Naive thymus-derived CD8-positive, alpha-beta T cell (primary cell): ENCODE measurements at regions not wholly inside any gene's neighbourhood (a gene's known extent, or its start where the extent isn't known, plus 50 kb on each side); places are given as distances from the start of the nearest gene placed in this dataset.

Experiments
- ATAC-seq, 2 donors: fragments of 150-1000 bp; cut with Tn5 transposase in 1 of 2; sonication (Bioruptor Pico), chemical (Tn5 transposase) in 1 of 2; 1 replicate in 1 of 2; 2 replicates in 1 of 2; pipeline ENCODE4 v1.10.0; 2021; ENCODE audit warnings: mild to moderate bottlenecking in 2 of 2, moderate library complexity in 2 of 2
- POLR2A ChIA-PET: fragments of 350-600 bp; sonication (Branson Sonifier 250); formaldehyde crosslinking; loops from one replicate; lab custom pipeline; 2021; ENCODE audit warnings: antibody characterized with exemption; lab: Charles Lee
- DNase-seq, 10 donors: peaks; one replicate each; pipeline versions ENCODE4 v3.0.0 to v3.0.0-alpha.2; 2020 to 2022
- H3K27ac Mint-ChIP-seq, 10 donors: one replicate each; pipeline ENCODE4 v1.8.0; 2020 to 2022; ENCODE audit warnings: mild to moderate bottlenecking in 10 of 10, mixed read lengths in 10 of 10, moderate library complexity in 4 of 10, inconsistent platforms in 1 of 10
- H3K27me3 Mint-ChIP-seq, 5 donors: one replicate each; pipeline ENCODE4 v1.8.0; 2021 to 2022; ENCODE audit warnings: mixed read lengths in 5 of 5
- H3K36me3 Mint-ChIP-seq, 3 donors: one replicate each; pipeline ENCODE4 v1.8.0; 2020 to 2022; ENCODE audit warnings: mixed read lengths in 3 of 3, mild to moderate bottlenecking in 2 of 3, inconsistent platforms in 1 of 3
- H3K4me1 Mint-ChIP-seq, 4 donors: one replicate each; pipeline ENCODE4 v1.8.0; 2021 to 2022; ENCODE audit warnings: mixed read lengths in 4 of 4
- H3K4me3 Mint-ChIP-seq, 10 donors: one replicate each; pipeline ENCODE4 v1.8.0; 2020 to 2022; ENCODE audit warnings: mild to moderate bottlenecking in 10 of 10, mixed read lengths in 10 of 10, moderate library complexity in 6 of 10, inconsistent platforms in 1 of 10
- H3K9me3 Mint-ChIP-seq, 9 donors: one replicate each; pipeline ENCODE4 v1.8.0; 2020 to 2022; ENCODE audit warnings: mixed read lengths in 9 of 9, mild to moderate bottlenecking in 3 of 9, inconsistent platforms in 1 of 9, moderate library complexity in 1 of 9

DNA sequence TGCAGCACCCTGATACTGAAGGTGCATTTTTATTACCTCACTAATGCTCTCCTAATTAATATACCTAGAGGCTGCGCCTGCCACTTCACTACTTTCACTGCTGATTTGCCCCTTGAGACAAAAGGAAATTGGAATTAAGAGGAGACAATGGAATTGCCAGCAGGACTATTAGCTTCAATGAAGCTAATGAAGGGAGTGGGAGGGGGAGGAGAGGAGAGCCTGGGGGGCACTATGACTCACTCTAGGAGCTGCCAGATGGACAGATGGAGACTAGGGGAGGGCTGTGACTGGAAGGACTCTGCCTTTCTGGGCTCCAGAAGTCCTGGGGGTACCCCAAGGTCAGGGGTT is 102.8 kb upstream of the DRD2 start:
- H3K4me1 Mint-ChIP-seq = peaks cover 0 to 6% (median 0%) of the 10 kb centered on the region in 4 donors
- no peaks in the 10 kb centered on the region for H3K36me3 Mint-ChIP-seq
- DNase-seq (no peak), ATAC-seq (no peak)
- no peaks in the 10 kb centered on the region for H3K9me3 Mint-ChIP-seq
- peaks cover 4 to 27% (median 14%) of the 10 kb centered on the region in 5 donors for H3K27me3 Mint-ChIP-seq
- POLR2A ChIA-PET = no interaction called here
- no peak overlapping the region for H3K4me3 Mint-ChIP-seq
- H3K27ac Mint-ChIP-seq = no peak overlapping the region

DNA sequence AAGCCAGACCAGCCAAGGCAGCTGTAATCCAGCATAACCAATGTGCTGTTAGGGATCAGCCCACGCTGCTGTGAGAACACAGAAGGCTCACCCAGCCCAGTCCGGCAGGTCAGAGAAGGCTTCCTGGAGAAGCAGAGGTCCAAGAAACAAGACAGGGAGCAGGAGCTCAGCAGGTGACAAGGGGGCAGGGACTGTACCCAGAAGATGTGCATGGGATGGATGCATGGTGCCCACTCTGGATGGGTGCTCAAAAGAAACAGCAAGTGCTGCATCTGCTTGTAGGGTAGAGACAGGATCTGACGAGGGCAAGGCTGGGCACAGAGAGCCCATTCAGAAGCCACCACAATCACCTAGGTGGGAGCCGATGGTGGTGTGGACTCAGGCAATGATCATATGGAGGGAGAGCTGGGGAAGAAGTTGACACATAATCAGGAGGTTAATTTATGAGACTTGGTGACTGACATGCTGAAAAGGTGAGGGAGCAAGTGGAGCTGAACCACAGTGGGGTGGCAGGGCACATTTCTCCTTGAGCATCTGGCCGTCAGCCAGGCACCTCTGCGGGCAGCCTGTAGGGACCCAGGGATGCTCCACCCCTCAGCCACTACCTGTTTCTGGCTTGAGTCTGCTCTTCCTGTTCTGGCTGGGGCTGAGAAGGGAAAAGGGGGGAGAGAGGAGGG is 102.3 kb upstream of the DRD2 start:
- Mint-ChIP-seq H3K27ac (no peak overlapping the region), H3K4me1 (peaks cover 0 to 6% (median 0%) of the 10 kb centered on the region in 4 donors), H3K36me3 (no peaks in the 10 kb centered on the region), H3K4me3 (no peak overlapping the region), H3K9me3 (no peaks in the 10 kb centered on the region), H3K27me3 (peaks cover 5 to 27% (median 14%) of the 10 kb centered on the region in 5 donors)
- DNase-seq = no peak
- ATAC-seq = no peak
- POLR2A ChIA-PET = no interaction called here

DNA sequence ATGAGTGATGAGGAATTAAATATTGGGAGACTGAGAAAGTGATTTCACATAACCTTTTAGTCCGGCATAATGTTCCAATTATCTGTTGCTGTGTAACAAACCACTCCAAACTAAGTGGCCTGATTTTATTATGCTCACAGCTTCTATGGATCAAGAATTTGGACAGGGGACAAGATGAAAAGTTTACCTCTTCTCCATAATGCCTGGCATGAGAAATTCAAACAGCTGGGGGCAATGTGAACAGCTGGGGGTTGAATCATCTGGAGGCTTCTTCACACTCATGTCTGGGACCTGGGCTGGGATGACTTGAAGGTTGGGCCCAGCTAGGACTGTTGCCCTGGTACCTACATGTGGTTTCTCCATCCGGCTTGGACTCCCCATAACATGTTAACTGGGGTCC is 99.4 kb upstream of the DRD2 start:
- ATAC-seq (no peak), DNase-seq (no peak)
- H3K9me3 Mint-ChIP-seq = no peaks in the 10 kb centered on the region
- H3K36me3 Mint-ChIP-seq = no peaks in the 10 kb centered on the region
- no peak overlapping the region for H3K27ac Mint-ChIP-seq
- POLR2A ChIA-PET = no interaction called here
- peaks cover 0 to 6% (median 0%) of the 10 kb centered on the region in 4 donors for H3K4me1 Mint-ChIP-seq
- H3K27me3 Mint-ChIP-seq = peaks cover 5 to 39% (median 14%) of the 10 kb centered on the region in 5 donors
- H3K4me3 Mint-ChIP-seq = no peak overlapping the region

DNA sequence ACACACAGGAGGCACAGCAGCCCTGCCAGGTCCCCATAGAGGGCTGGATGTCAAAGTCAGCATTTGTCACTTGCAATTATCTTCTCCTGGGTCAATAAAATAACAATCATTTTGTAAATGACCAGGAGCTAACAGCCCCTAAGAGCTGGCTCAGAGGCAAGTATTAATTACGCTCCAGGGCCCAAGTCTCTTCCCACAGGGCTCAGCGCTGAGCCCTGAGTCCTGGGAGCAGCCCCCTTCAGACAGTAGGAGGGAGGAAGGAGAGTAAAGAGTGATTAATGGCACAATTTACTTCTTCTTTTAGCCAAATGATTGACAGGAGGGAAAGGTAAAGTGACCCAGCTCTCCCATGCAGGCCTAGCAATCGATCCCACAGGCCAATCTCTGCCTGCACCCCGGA is 99.0 kb upstream of the DRD2 start:
- Mint-ChIP-seq H3K4me1 (peaks cover 0 to 6% (median 0%) of the 10 kb centered on the region in 4 donors), H3K9me3 (no peaks in the 10 kb centered on the region), H3K36me3 (no peaks in the 10 kb centered on the region), H3K4me3 (no peak overlapping the region), H3K27ac (no peak overlapping the region), H3K27me3 (peaks cover 5 to 39% (median 14%) of the 10 kb centered on the region in 5 donors)
- no peak for DNase-seq
- ATAC-seq = no peak
- POLR2A ChIA-PET = no interaction called here

DNA sequence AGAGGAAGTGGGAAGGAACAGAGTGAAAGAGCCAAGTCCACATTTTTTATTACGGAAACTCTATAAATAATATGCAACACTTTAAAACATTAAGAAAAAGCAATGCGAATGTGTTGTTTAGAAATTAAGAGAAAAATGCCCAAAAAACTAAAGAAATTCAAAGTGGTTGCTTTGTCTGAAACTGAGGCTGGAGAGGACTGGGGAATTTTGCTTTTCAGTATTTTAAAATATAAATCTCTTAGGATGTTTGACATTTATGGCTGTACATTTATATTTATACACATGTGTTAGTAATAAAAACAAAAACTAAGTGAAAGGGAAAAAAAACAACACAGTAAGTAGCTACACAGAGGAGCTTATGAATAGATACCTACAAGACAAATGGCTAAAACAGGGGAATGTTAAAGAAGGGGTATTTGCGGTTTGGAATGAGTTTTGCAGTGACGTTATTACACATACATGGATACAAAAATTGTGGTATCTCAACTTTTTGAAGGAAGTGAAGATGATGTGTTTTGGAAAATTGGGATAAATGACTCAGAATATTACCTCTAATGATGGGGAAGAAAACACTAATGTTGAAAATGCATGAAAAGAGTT is 97.0 kb upstream of the DRD2 start:
- H3K4me1 Mint-ChIP-seq = peaks cover 0 to 1% (median 0%) of the 10 kb centered on the region in 4 donors
- no peak for ATAC-seq
- POLR2A ChIA-PET = no interaction called here
- H3K36me3 Mint-ChIP-seq = no peaks in the 10 kb centered on the region
- no peak overlapping the region for H3K4me3 Mint-ChIP-seq
- H3K9me3 Mint-ChIP-seq = no peaks in the 10 kb centered on the region
- peaks cover 7 to 39% (median 10%) of the 10 kb centered on the region in 5 donors for H3K27me3 Mint-ChIP-seq
- H3K27ac Mint-ChIP-seq = no peak overlapping the region
- DNase-seq = no peak

DNA sequence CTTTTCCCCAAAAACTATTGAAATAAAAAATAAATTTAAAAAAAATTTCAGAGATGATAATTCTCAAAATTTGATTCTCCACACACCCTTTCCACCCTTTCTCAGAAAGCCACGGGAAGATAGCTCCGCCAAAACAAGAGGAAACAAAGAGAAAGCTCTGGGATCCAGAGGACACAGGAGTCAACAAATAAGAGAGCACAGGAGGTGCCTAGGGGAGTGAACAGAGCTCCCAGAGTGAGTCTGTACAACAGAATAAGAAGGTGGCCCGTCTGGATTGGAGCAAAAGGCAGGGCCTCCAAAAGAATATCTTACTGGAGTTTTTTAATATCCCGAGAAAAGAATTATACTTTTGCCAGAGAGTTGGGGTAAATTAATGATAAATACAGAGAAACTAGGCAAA is 96.3 kb upstream of the DRD2 start:
- H3K27ac Mint-ChIP-seq = no peak overlapping the region
- ATAC-seq = no peak
- POLR2A ChIA-PET = no interaction called here

DNA sequence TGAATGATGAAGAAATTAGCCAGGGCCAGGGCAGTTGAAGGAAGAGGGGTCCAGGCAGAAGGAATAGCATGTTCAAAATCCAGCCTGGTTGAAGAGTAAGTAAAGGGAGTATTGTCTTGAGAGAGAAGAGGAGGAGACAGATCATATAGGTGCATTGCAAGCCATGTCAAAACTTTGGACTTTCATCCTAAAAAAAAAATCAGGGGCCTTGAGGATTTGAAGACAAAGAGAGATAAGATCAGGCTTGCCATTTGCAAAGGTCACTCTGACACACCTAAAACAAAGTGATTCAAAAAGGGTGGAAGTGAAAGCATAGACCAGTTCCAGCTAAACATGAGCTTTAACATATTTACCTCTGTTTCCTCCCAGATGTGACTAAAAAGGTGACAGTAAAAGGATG is 95.7 kb upstream of the DRD2 start:
- Mint-ChIP-seq H3K4me3 (no peak overlapping the region), H3K36me3 (no peaks in the 10 kb centered on the region), H3K9me3 (no peaks in the 10 kb centered on the region), H3K27me3 (peaks cover 7 to 36% (median 19%) of the 10 kb centered on the region in 5 donors), H3K4me1 (no peaks in the 10 kb centered on the region), H3K27ac (no peak overlapping the region)
- no peak for DNase-seq
- ATAC-seq = no peak
- POLR2A ChIA-PET = no interaction called here

More for the DNA sequence above, 96.3 kb upstream of the DRD2 start:
- Mint-ChIP-seq H3K9me3 (no peaks in the 10 kb centered on the region), H3K27me3 (peaks cover 8 to 40% (median 17%) of the 10 kb centered on the region in 5 donors), H3K36me3 (no peaks in the 10 kb centered on the region), H3K4me1 (no peaks in the 10 kb centered on the region), H3K4me3 (no peak overlapping the region)
- no peak for DNase-seq

DNA sequence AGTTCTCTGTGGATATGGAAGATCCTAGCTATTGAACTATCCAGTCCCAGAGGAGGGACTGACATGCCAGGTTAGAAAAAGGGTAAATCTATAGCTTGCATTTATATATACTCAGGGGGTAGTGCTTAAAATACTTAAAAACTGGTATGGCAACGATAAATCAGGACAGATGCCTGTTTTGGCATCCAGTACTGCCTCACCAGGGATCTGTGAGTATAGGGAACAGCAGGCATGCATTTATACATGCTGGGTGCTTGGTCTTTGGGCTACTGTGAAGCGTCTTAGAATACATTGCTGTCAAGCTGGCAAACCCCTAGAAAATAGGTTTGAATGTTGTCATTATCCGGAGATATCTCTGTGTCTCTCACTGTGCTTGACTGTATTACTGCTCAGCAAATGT is 94.2 kb upstream of the DRD2 start:
- Mint-ChIP-seq H3K4me1 (no peaks in the 10 kb centered on the region), H3K27ac (no peak overlapping the region), H3K4me3 (no peak overlapping the region), H3K9me3 (no peaks in the 10 kb centered on the region), H3K36me3 (no peaks in the 10 kb centered on the region), H3K27me3 (peaks cover 8 to 36% (median 23%) of the 10 kb centered on the region in 5 donors)
- POLR2A ChIA-PET = no interaction called here
- no peak for DNase-seq
- no peak for ATAC-seq

DNA sequence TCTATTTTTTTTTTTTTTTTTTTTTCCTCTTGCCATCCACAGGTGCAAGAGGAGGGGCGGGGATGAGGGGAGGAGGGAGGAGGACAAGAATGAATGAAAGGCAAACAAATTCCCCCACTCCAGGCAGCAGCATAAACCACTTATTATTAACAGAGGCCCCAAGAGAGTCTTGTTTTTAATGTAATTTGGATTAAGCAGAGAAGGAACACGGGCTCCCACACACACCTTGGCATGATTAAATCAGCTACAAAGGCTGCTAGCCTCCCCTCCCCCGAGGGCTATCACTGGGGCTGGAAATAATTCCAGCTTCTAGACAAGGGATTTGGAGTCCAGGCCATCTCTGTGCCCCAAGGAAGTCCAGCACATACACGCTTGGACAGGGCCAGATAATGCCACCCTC is 93.4 kb upstream of the DRD2 start:
- no peak for DNase-seq
- POLR2A ChIA-PET = no interaction called here
- H3K4me3 Mint-ChIP-seq = no peak overlapping the region
- ATAC-seq = no peak
- H3K27ac Mint-ChIP-seq = no peak overlapping the region
- no peaks in the 10 kb centered on the region for H3K9me3 Mint-ChIP-seq
- no peaks in the 10 kb centered on the region for H3K4me1 Mint-ChIP-seq
- H3K36me3 Mint-ChIP-seq = no peaks in the 10 kb centered on the region
- H3K27me3 Mint-ChIP-seq = peaks cover 9 to 38% (median 20%) of the 10 kb centered on the region in 5 donors

DNA sequence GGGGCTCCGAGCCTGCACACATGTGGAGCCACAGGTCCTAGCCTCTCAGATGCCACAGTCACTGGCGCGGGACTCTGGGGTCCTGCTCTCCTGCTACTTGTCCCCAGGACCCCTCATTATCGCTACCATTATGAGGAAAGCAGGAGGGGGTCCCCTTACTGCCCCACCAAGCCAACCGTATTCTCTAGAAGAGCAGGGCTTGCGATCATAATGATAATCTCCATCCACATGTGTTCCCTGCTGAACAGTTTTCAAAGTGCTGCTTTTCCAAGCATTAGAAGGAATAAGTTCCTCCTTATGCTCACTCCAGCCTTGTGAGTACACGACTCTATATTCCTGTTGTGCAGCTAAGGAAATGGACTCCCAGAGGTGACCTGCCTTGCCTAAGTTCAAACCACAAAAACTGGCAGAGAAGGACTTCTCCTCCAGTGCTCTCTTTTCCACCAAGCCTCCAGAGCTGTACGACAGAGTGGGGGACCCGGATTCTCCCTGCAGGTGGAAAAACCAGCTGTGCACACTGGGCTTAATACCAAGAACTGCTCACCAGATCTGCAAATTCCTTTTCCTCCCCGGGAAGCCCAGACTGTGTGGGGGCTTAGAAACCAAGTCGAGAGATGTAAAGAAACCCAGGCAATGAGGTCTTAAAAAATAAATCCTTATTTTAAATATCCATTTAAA is 92.8 kb upstream of the DRD2 start:
- peaks cover 8 to 38% (median 20%) of the 10 kb centered on the region in 5 donors for H3K27me3 Mint-ChIP-seq
- no peak overlapping the region for H3K27ac Mint-ChIP-seq
- H3K36me3 Mint-ChIP-seq = no peaks in the 10 kb centered on the region
- ATAC-seq (no peak), DNase-seq (no peak)
- H3K9me3 Mint-ChIP-seq = no peaks in the 10 kb centered on the region
- H3K4me1 Mint-ChIP-seq = no peaks in the 10 kb centered on the region
- no peak overlapping the region for H3K4me3 Mint-ChIP-seq
- POLR2A ChIA-PET = no interaction called here

DNA sequence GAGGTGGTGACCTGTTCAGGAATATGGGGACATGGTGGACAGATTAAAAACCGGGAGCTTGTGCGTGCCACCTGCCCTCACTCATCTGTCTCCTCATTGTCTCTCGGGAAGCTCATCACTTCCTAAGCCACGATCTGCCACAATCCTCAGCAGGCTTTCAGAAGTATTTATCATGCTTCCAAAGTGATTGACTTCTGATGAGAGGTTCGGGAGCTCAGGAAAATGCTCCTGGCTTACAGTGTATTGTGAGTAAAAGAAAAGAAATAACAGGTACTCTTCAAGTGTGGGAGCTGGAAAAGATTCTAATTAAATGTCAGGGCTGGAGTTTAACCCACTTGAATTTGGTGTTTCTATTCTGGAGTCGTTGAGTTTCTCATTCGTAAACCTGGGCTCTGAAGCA is 91.9 kb upstream of the DRD2 start:
- H3K9me3 Mint-ChIP-seq = no peaks in the 10 kb centered on the region
- no peak overlapping the region for H3K4me3 Mint-ChIP-seq
- ATAC-seq = no peak
- no peaks in the 10 kb centered on the region for H3K4me1 Mint-ChIP-seq
- POLR2A ChIA-PET = no interaction called here
- DNase-seq = no peak
- peaks cover 5 to 38% (median 20%) of the 10 kb centered on the region in 5 donors for H3K27me3 Mint-ChIP-seq
- H3K27ac Mint-ChIP-seq = no peak overlapping the region
- no peaks in the 10 kb centered on the region for H3K36me3 Mint-ChIP-seq

DNA sequence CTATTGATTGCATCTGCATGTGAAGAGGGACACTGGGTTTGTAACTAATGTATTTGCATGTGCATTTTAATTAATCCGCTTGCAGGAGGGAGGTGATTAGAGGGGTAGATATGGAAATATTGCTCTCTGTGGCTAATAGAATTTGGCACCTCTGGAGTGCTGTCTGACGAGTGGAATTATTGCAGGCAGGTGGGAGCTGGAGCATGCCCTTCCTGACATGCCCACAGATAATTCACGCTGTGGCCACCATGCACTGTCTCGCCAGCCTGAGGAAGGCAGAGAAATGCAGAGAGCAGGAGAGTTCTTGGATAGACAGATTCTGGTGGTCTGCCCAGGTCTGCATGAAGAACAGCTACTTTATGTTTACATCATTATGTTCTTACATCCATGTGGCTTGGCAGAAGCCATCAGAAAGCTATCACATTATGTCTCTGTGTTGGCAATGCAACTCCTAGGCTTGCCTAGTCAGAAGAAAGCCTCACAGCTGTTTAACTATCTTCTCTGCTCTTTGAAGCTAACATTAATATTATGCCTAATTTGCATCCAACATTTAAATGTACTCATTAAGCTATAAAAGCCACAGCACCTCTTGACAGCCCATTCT is 89.4 kb upstream of the DRD2 start:
- DNase-seq (no peak), ATAC-seq (no peak)
- no peak overlapping the region for H3K4me3 Mint-ChIP-seq
- H3K27ac Mint-ChIP-seq = no peak overlapping the region
- no peaks in the 10 kb centered on the region for H3K36me3 Mint-ChIP-seq
- peaks cover 5 to 38% (median 17%) of the 10 kb centered on the region in 5 donors for H3K27me3 Mint-ChIP-seq
- POLR2A ChIA-PET = no interaction called here
- no peaks in the 10 kb centered on the region for H3K4me1 Mint-ChIP-seq
- no peaks in the 10 kb centered on the region for H3K9me3 Mint-ChIP-seq
